SK-N-SH (cell line): ENCODE measurements at regions not wholly inside any gene's neighbourhood (a gene's known extent, or its start where the extent isn't known, plus 50 kb on each side); places are given as distances from the start of the nearest gene placed in this dataset.

Source experiments
- CTCF ChIA-PET: fragments of 300-600, 350-600 bp; formaldehyde crosslinking; extraction: SDS; loops from one replicate; lab custom pipeline; 2021; lab: Yijun Ruan, JAX
- POLR2A ChIA-PET: fragments of 350-600 bp; sonication (Branson Sonifier 250); formaldehyde crosslinking; extraction: SDS; loops from one replicate; lab custom pipeline; 2020; ENCODE audit warnings: antibody characterized with exemption, inconsistent platforms; lab: Yijun Ruan, JAX
- DNase-seq: peaks from one replicate; pipeline ENCODE4 v3.0.0; 2012
- H2AFZ ChIP-seq: fragments of 200-600 bp; sonication (generic); 2 replicates; pipeline ENCODE4 v1.8.1; 2016; ENCODE audit warnings: antibody characterized with exemption, mild to moderate bottlenecking, low read depth
- H3F3A ChIP-seq: fragments of 200-600 bp; sonication (generic); replicated peaks from 2 replicates; pipeline ENCODE3; 2016; ENCODE audit warnings: antibody characterized with exemption, mild to moderate bottlenecking; ENCODE audit not compliant: insufficient read depth
- H3K27ac ChIP-seq, 2 experiments: fragments of 200-500 bp in 1 of 2; fragments of 200-600 bp in 1 of 2; sonication (Bioruptor generic) in 1 of 2; sonication (generic), shearing (Covaris generic) in 1 of 2; 2 replicates each; pipeline versions ENCODE4 v1.5.1 to v1.6.1; 2014 to 2016; ENCODE audit warnings: low read depth in 2 of 2, inconsistent platforms in 1 of 2, low read length in 1 of 2, mild to moderate bottlenecking in 1 of 2, mixed read lengths in 1 of 2
- H3K27me3 ChIP-seq: fragments of 200-600 bp; sonication (generic), shearing (Covaris generic); 2 replicates; pipeline ENCODE4 v1.6.1; 2016; ENCODE audit warnings: mixed run types; ENCODE audit not compliant: insufficient read depth
- H3K36me3 ChIP-seq, 2 experiments: fragments of 200-500 bp in 1 of 2; fragments of 200-600 bp in 1 of 2; sonication (Bioruptor generic) in 1 of 2; sonication (generic) in 1 of 2; replicated peaks in 1 of 2; 2 replicates each; pipeline versions ENCODE3 to v1.5.1; 2014 to 2016; ENCODE audit warnings: low read length in 1 of 2, mild to moderate bottlenecking in 1 of 2; ENCODE audit not compliant: insufficient read depth in 2 of 2, control insufficient read depth in 1 of 2
- H3K4me1 ChIP-seq, 2 experiments: fragments of 200-500 bp in 1 of 2; fragments of 200-600 bp in 1 of 2; sonication (Bioruptor generic) in 1 of 2; sonication (generic), shearing (Covaris generic) in 1 of 2; 2 replicates each; pipeline versions ENCODE4 v1.5.1 to v1.6.1; 2014 to 2016; ENCODE audit warnings: low read depth in 1 of 2, low read length in 1 of 2, mixed run types in 1 of 2; ENCODE audit not compliant: insufficient read depth in 2 of 2, control insufficient read depth in 1 of 2
- H3K4me2 ChIP-seq: fragments of 200-600 bp; sonication (generic), shearing (Covaris generic); 2 replicates; pipeline ENCODE4 v1.6.1; 2017; ENCODE audit warnings: mixed run types
- H3K4me3 ChIP-seq, 2 experiments: fragments of 200-500 bp in 1 of 2; fragments of 200-600 bp in 1 of 2; sonication (Bioruptor generic) in 1 of 2; sonication (generic), shearing (Covaris generic) in 1 of 2; 2 replicates each; pipeline versions ENCODE4 v1.5.1 to v1.8.1; 2014 to 2016; ENCODE audit warnings: low read depth in 2 of 2, inconsistent platforms in 1 of 2, low read length in 1 of 2, mild to moderate bottlenecking in 1 of 2, mixed read lengths in 1 of 2, moderate library complexity in 1 of 2
- H3K79me2 ChIP-seq: fragments of 200-600 bp; sonication (generic); 2 replicates; pipeline ENCODE4 v1.8.1; 2017; ENCODE audit warnings: mild to moderate bottlenecking; ENCODE audit not compliant: insufficient read depth
- H3K9ac ChIP-seq: fragments of 200-600 bp; sonication (generic); 2 replicates; pipeline ENCODE4 v1.6.1; 2017; ENCODE audit warnings: mixed run types
- H3K9me2 ChIP-seq: fragments of 200-600 bp; sonication (generic); 2 replicates; pipeline ENCODE4 v1.6.1; 2017; ENCODE audit warnings: mixed run types
- H3K9me3 ChIP-seq: fragments of 200-600 bp; sonication (generic); 2 replicates; pipeline ENCODE4 v1.6.1; 2017; ENCODE audit warnings: mixed run types, mild to moderate bottlenecking, moderate library complexity
- H4K20me1 ChIP-seq: fragments of 200-600 bp; sonication (generic); 2 replicates; pipeline ENCODE4 v1.6.1; 2017; ENCODE audit warnings: mild to moderate bottlenecking, mixed run types; ENCODE audit not compliant: insufficient read depth
- CHD2 ChIP-seq: fragments of 150-350 bp; IDR thresholded peaks from 2 replicates; pipeline ENCODE4 v1.6.1; 2018; ENCODE audit warnings: low read length; ENCODE audit not compliant: partially characterized antibody
- ELF1 ChIP-seq: IDR thresholded peaks from 2 replicates; pipeline ENCODE4 v1.4.0; 2012
- EP300 ChIP-seq, 2 experiments: IDR thresholded peaks; 2 replicates each; pipeline versions ENCODE4 v1.4.0 to v1.6.1; 2012; ENCODE audit warnings: borderline replicate concordance in 1 of 2, low read depth in 1 of 2, low read length in 1 of 2
- EZH2phosphoT487 ChIP-seq: fragments of 200-600 bp; sonication (generic); IDR thresholded peaks from 2 replicates; pipeline ENCODE4 v1.6.1; 2017; ENCODE audit warnings: low read depth, mixed run types, mild to moderate bottlenecking, antibody characterized with exemption, moderate library complexity, borderline replicate concordance
- FOSL2 ChIP-seq: IDR thresholded peaks from 2 replicates; pipeline ENCODE4 v1.4.0; 2012; ENCODE audit warnings: low read depth, mild to moderate bottlenecking, moderate library complexity, borderline replicate concordance
- FOXM1 ChIP-seq: IDR thresholded peaks from 2 replicates; pipeline ENCODE4 v1.4.0; 2012; ENCODE audit warnings: low read depth, mild to moderate bottlenecking
- GATA2 ChIP-seq: sonication (generic); formaldehyde crosslinking; IDR thresholded peaks from 2 replicates; pipeline ENCODE4 v1.5.0; 2020; ENCODE audit warnings: mild to moderate bottlenecking, missing genetic modification reagents
- IRF3 ChIP-seq: fragments of 150-350 bp; IDR thresholded peaks from 2 replicates; pipeline ENCODE4 v1.6.1; 2016; ENCODE audit warnings: mild to moderate bottlenecking, low read depth, low read length
- JUND ChIP-seq: IDR thresholded peaks from 2 replicates; pipeline ENCODE4 v1.4.0; 2012
- MAX ChIP-seq: IDR thresholded peaks from 2 replicates; pipeline ENCODE4 v1.4.0; 2012; ENCODE audit warnings: low read depth
- MEF2A ChIP-seq: IDR thresholded peaks from 2 replicates; pipeline ENCODE4 v1.4.0; 2012; ENCODE audit warnings: low read depth, borderline replicate concordance
- MXI1 ChIP-seq: IDR thresholded peaks from 2 replicates; pipeline ENCODE4 v1.6.1; 2012; ENCODE audit warnings: mild to moderate bottlenecking, low read depth, low read length, improper control_type of control experiment
- NFIC ChIP-seq: IDR thresholded peaks from 2 replicates; pipeline ENCODE4 v1.4.0; 2012; ENCODE audit warnings: borderline replicate concordance
- PBX3 ChIP-seq: IDR thresholded peaks from 2 replicates; pipeline ENCODE4; 2012
- RCOR1 ChIP-seq: fragments of 150-350 bp; IDR thresholded peaks from 2 replicates; pipeline ENCODE4 v1.6.1; 2017; ENCODE audit warnings: antibody characterized with exemption, low read length
- RFX5 ChIP-seq: IDR thresholded peaks from 2 replicates; pipeline ENCODE4 v1.6.1; 2012; ENCODE audit warnings: mild to moderate bottlenecking, improper control_type of control experiment, low read length
- SMC3 ChIP-seq: IDR thresholded peaks from 2 replicates; pipeline ENCODE4 v1.6.1; 2012; ENCODE audit warnings: low read depth, low read length, improper control_type of control experiment
- TCF12 ChIP-seq: IDR thresholded peaks from 2 replicates; pipeline ENCODE4 v1.4.0; 2012
- USF1 ChIP-seq: IDR thresholded peaks from 2 replicates; pipeline ENCODE4 v1.4.0; 2012; ENCODE audit warnings: low read depth, borderline replicate concordance
- ZBTB33 ChIP-seq: IDR thresholded peaks from 2 replicates; pipeline ENCODE4 v1.4.0; 2012; ENCODE audit warnings: low read depth, borderline replicate concordance
- WGBS: methylation state at CpG from one replicate; pipeline ENCODE4 v1.1.6; 2017; ENCODE audit warnings: low lambda C conversion rate; 5-methylcytosine and 5-hydroxymethylcytosine counted together

- no peaks in the 10 kb centered on the region for H3K36me3 ChIP-seq
- H4K20me1 ChIP-seq: no peaks in the 10 kb centered on the region
- no peak overlapping the region for H3K4me2 ChIP-seq
- H3K27me3 ChIP-seq: no peaks in the 10 kb centered on the region
- no peak overlapping the region for H2AFZ ChIP-seq
- no peaks in the 10 kb centered on the region for H3K9me2 ChIP-seq
- POLR2A ChIA-PET: no interaction called here
- H3K4me1 ChIP-seq: no peaks in the 10 kb centered on the region; a peak in 1 of 4 replicates
- no peak overlapping the region for H3K27ac ChIP-seq
- TF ChIP-seq NFIC: no peak
- no peak for TF ChIP-seq FOXM1
- no peak for TF ChIP-seq MXI1
- TF ChIP-seq SMC3: no peak
- TF ChIP-seq ELF1: no peak
- TF ChIP-seq, all 33 proteins: peak for 0
- no peak for DNase-seq
- Histone ChIP-seq H3K9ac (no peak overlapping the region), H3F3A (no peaks in the 10 kb centered on the region), H3K79me2 (no peaks in the 10 kb centered on the region), H3K9me3 (no peaks in the 10 kb centered on the region), H3K4me3 (no peak overlapping the region)
- WGBS: 43% methylated on average over 3 of the region's 3 CpGs
- CTCF ChIA-PET: no interaction called here
Measured at GRCh38 chr10:53013201-53013810, 240.7 kb upstream of the MBL2 start.

GRCh38 chr10:53009961-53010907 is 237.7 kb upstream of the MBL2 start:
- H3K4me1 ChIP-seq: no peaks in the 10 kb centered on the region; a peak in 1 of 4 replicates
- ChIA-PET POLR2A (no interaction called here), CTCF (no interaction called here)
- H3K79me2 ChIP-seq: no peaks in the 10 kb centered on the region
- no peaks in the 10 kb centered on the region for H3K36me3 ChIP-seq
- no peak for DNase-seq
- H3K4me2 ChIP-seq: no peak overlapping the region
- no peaks in the 10 kb centered on the region for H3K27me3 ChIP-seq
- TF ChIP-seq PBX3: no peak
- no peak for TF ChIP-seq JUND
- no peak for TF ChIP-seq RCOR1
- no peak for TF ChIP-seq CHD2
- no peak for TF ChIP-seq EZH2phosphoT487
- TF ChIP-seq ZBTB33: no peak
- no peak for TF ChIP-seq MEF2A
- no peak for TF ChIP-seq EP300 (IDR thresholded peaks at IDR 0.05; ENCODE audit: borderline replicate concordance in 1 of 2, low read depth in 1 of 2, low read length in 1 of 2)
- TF ChIP-seq FOXM1: no peak
- no peak for TF ChIP-seq RFX5
- no peak for TF ChIP-seq GATA2 (CRISPR knock-in tag)
- TF ChIP-seq NFIC: no peak
- no peak for TF ChIP-seq ELF1
- no peak for TF ChIP-seq FOSL2
- no peak for TF ChIP-seq TCF12
- no peak for TF ChIP-seq IRF3
- no peak for TF ChIP-seq USF1
- no peak for TF ChIP-seq MAX
- H4K20me1 ChIP-seq: no peaks in the 10 kb centered on the region
- no peak overlapping the region for H3K27ac ChIP-seq
- H3K9me3 ChIP-seq: no peaks in the 10 kb centered on the region
- 37% methylated on average over 4 of the region's 4 CpGs for WGBS
- H3F3A ChIP-seq: no peaks in the 10 kb centered on the region
- no peak overlapping the region for H2AFZ ChIP-seq
- no peak overlapping the region for H3K9ac ChIP-seq
- H3K4me3 ChIP-seq: no peak overlapping the region
- no peaks in the 10 kb centered on the region for H3K9me2 ChIP-seq
